ENCODE measurements at regions not wholly inside any gene's neighbourhood (a gene's known extent, or its start where the extent isn't known, plus 50 kb on each side); places are given as distances from the start of the nearest gene placed in this dataset.
"Not testable (repeated sequence)": the region's sequence is repeated elsewhere in the genome, so short reads cannot be mapped to it uniquely, and the experiment has no call there.

DNA sequence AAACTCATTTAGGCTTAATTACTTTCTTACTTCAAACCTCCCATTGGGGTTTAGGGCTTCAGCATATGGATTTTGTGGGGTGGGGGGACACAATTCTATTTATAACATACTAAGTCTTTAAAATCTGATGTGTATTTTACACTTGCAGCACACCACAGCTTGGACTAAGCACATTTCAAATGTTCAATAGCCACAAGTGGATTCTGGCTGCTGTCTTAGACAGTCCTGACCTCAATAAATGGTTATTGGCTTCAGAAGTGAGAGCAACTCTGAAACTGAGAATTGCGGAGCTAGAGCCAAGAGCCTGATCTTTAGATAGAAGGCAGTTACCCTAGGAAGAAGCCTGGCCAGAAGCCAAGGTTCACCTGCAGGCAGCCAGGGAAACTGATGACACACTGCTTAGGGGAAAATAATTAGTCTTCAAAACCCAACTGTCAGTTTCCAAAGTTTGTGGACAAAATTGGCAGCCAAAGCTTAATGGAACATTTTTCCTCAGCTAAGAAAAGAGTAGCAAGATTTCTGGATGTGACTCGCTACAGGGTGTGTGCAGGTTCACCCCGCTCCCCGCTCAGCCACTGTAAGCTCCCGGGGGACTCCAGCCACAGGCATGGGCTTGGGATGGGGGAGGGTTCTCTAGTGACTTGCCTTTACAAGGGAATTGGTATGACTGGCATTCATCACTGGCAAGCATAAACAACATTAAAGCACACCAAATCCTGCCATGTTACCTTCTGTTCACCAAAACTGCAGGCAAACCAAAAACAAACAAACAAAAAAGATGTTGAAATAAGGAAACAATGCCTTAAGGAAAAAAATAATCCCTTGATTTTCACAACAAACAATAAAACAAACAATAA lies 219.8 kb downstream of the TFAP2A start:
- ATAC-seq (no peak), DNase-seq (no peak)

DNA sequence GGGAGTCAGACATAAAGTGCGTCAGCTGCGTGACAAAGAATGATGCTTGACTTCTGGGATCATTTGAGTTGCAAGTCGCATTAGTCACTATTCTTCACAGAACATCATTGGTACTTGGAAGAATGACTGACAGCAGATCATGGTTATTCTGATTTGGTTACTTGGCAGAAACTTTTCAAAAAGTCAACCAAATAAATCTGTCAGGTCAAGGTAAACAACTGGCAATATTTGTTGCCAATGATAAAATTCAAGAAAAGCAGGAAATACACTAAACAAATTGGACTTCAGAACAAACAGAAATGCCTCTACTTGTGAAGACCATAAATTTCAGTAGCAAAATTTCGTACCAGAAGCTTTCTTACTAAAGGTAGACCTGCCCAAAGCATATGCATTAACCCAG lies 221.6 kb downstream of the TFAP2A start:
- DNase-seq (no peak), ATAC-seq (no peak)
- intact Hi-C loops (cut with DNase I): no loop called here

More for the DNA sequence above, 219.8 kb downstream of the TFAP2A start:
- intact Hi-C loops (cut with DNase I): no loop called here

DNA sequence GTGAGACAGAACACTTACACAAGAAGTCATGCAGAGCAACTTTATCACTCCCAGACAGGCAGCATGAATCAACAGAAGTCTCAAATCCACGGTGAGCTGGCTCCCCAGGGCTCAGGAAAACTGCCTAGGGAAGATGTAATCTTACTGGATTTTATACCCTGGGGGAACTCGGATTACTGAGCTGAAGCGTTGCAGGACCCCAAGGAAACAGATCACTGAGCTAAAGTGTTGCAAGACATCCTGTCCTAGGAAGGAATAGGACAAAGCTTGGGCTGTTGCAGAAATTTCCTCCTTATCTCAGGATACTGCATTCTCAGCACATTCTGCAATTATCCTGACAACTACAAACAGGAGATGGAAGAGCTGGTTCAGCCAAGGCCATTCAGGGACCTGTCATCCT lies 224.8 kb downstream of the TFAP2A start:
- DNase-seq (no peak), ATAC-seq (no peak)
- intact Hi-C loops (cut with DNase I): no loop called here

DNA sequence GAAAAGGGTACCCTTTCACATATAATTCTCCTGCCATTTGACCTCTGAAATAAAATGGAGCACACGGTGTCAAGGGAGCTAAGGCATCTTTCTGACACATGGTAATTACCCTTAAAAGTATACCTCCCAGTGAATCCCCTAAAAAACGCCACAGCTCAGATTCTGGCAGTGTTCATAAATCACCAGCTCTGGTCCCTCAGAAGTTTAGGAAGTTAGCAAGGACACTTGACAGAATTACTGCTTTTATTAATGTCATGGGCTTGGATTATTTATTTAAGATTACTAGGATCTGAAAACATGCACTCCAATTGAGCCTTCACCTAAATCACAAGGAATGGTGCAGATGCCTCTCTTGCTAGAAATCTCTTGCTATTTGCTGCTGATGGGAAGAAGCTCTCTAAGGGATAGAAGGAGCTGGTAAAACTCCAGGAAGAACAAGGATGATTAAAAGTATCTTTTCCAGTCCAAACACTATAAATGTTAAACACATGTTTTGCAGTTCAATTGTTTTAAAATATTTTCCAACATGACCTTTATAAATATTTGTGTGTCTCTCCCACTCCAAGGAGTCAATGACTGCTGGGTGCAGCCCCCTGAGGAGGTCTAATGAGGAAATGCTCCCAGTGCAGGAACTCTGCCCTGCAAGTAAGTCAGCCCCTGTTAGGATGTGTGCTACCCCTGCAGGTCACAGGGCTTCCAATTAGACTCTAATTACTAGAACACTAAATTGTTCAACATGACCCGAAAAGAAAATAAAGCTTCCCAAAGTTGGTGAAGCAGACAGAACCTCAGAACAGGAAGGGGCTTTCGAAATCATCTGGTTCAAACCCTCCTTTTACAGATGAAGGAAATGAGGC lies 230.3 kb downstream of the TFAP2A start:
- ATAC-seq: no peak
- intact Hi-C loops (cut with DNase I): no loop called here

DNA sequence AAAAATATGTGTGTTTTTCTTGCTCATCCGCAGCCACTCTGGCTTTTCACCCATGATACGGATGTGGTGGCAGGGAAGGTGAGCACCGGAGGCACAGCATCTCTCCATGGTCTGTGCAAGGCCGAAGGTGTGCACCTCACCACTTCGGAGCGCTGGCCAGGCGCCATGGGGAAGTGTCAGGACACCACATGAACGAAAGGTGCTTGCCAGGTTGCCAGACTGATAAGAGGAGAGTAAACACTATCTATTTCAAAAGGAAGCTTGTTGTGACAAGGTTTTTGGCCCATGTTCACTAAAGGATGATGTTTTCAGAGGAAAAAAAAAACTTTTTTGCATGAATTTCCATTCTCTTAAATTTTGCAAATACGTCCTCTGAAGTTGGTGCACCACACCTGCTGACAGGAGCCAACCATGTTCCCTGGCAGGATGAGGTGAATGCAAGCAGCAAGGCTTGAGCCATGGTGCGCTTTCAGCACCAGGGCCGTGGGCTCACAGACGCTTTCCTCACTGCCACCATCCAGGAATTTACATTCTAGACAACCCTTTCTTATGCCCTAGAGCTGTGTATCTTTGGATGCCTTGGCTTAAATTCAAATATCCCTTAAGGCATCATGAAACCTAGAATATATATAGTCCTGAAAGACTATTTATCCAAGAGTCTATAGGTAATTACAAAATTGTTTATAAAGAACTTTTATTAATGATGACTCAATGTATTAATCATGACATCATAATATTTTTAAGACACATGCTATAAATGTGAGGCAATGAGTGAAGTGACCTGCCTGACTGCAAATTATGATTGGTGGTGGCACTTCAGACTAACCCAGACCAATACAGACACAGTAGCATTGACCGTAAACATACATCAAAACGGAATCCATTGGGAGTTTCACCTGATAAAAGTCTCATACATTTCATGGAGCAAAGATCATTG lies 234.5 kb downstream of the TFAP2A start:
- no peak for DNase-seq
- intact Hi-C loops (cut with DNase I): no loop called here
- ATAC-seq: no peak

More for the DNA sequence above, 230.3 kb downstream of the TFAP2A start:
- no peak for DNase-seq

DNA sequence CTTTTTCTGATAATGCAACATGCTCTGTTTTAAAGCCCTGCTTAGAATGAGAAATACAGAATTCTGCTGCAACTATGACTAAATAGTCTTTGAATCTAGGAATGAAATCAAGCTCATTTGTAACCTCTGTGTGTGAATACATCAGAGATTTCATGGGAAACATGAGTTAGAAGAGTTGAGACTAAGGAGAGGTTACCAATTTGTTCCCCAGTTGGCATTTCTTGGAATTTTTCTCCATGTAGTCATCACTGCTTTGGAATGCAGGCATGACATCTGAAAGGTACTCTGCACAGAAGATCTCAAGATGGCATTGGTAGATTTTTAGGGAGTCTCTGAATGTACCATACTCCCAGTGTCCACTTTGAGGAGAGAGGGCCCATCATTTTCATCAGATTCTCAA lies 237.2 kb downstream of the TFAP2A start:
- intact Hi-C loops (cut with DNase I): no loop called here
- DNase-seq: no peak
- ATAC-seq: no peak

DNA sequence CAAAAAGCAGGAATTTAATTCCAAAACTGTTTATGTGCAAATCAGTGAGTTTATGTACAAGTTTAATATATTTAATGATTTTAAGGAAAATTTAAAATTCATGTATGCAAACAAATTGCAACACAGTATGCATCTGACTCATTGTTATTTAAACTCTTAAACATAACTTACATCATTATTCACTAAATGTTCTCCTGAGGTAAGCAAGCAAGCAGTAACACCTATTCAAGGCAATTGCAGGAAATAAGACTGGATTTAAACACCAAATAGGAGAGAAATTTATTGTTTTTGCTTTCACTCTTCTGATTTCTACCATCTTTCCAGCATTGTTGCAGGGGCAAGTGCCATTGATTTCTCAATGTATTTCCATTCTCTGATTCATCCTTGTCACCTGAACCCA lies 239.5 kb downstream of the TFAP2A start:
- DNase-seq: no peak
- intact Hi-C loops (cut with DNase I): no loop called here
- ATAC-seq: no peak

DNA sequence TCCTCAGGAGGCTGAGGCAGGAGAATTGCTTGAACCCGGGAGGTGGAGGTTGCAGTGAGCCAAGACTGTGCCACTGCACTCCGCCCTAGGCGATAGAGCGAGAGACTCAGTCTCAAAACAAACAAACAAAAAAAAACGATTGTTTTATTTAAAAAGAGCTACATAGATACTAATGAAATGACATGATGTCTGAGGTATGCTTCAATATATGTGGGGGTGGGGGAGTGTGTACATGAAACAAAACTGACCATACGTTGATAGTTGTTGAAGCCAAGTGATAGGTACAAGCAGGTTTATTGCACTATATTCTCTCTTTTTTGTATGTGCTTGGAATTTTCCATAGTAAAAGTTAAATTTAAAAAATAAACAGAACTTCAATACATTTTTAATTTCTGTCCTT lies 240.1 kb downstream of the TFAP2A start:
- intact Hi-C loops (cut with DNase I): no loop called here
- ATAC-seq: no peak
- DNase-seq: no peak

DNA sequence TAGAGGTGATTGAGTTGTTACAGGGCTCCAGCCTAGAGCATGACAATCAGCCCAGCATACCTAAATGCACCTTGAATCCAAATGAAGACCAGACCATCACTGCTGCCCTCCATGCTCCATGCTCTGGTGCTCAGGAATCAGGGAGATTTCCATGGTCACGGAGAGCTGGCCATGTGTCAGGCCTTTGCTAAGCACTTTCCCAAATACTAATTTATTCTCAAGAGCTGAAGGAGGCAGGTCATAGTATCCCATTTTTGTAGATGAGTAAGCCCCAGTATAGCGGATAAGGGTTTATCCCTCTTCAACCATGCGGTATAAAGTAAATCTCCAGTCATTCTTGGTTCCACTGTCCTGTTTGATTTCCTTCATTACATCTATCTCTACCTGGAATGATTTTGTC lies 240.8 kb downstream of the TFAP2A start:
- no peak for DNase-seq
- ATAC-seq: no peak
- intact Hi-C loops (cut with DNase I): no loop called here

DNA sequence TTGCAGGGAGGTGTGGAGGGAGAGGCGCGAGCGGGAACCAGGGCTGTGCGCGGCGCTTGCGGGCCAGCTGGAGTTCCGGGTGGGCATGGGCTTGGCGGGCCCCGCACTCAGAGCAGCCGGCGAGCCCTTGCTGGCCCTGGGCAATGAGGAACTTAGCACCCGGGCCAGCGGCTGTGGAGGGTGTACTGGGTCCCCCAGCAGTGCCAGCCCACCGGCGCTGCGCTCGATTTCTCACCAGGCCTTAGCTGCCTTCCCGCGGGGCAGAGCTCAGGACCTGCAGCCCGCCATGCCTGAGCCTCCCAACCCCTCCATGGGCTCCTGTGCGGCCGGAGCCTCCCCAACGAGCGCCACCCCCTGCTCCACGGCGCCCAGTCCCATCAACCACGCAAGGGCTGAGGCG lies 243.2 kb downstream of the TFAP2A start:
- intact Hi-C loops (cut with DNase I); DNase-seq; ATAC-seq: not testable (repeated sequence)

DNA sequence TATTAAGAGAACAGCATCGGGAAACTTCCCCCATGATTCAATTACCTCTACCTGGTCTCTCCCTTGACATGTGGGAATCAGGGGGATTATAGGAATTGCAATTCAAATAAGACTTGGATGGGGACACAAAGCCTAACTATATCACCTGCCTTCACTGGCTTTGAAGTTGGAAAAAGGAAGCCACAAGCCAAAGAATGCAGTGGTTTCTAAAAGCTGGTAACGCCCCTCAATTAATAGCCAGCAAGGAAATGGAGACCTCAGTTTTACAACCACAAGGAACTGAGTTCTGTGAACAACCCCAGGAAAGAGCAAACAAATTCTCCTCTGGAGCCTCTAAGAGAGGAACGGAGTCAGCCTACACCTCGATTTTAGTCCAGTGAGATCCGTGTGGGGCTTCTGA lies 244.1 kb downstream of the TFAP2A start:
- intact Hi-C loops (cut with DNase I): no loop called here
- ATAC-seq (no peak), DNase-seq (no peak)

DNA sequence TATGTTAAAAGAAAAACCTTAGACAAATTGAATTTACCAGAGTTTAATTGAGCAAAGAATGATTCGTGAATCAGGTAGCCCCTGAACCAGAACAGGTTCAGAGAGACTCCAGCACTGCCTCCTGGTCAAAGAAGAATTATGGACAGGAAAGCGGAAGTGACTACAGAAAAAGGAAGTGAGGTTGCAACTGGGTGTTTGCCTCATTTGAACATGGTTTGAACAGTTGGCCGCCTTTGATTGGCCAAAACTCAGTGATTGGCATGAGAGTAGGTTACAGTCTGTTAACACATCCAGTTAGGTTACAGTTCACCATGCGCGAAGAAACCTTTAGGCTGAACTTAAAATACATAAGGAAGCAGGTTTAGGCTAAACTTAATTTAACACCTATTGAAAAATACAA lies 248.8 kb downstream of the TFAP2A start:
- intact Hi-C loops (cut with DNase I): no loop called here
- no peak for DNase-seq
- no peak for ATAC-seq

DNA sequence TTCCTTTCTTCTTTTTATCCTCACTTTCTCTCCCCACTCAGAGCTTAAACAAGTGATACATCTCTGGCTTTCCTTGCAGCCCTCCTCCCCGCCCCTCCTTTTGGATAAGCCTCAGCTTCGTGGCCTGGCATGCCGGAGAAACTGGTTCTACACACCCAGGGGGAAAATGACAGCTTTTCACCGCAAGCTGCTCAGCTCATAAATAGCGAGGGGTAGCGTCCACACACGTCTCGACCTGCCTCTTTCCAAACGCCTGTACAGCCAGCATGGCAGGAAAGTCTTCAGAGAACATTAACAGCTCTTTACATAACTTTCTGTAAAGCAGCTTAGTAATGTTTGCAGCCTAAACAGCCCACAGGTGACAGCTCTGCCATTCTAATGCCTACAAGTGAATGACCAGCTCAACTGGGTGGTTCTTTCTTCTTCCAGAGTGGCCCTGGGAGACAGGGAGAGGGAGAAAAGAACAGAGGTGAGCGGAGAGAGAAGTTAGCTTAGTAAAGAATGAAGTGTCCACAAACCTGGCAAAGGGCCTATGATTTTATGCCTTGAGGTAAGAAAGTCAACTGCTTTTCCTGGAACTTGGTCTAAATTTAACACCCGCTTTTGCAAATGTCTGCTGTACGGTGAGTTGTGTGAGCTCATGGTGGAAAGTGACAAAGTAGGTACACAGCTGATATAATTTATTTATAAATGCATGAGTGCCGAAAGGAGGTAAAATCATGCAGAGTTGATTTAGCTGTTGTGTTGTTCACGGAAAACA lies 251.5 kb downstream of the TFAP2A start:
- no peak for DNase-seq
- intact Hi-C loops (cut with DNase I): no loop called here

DNA sequence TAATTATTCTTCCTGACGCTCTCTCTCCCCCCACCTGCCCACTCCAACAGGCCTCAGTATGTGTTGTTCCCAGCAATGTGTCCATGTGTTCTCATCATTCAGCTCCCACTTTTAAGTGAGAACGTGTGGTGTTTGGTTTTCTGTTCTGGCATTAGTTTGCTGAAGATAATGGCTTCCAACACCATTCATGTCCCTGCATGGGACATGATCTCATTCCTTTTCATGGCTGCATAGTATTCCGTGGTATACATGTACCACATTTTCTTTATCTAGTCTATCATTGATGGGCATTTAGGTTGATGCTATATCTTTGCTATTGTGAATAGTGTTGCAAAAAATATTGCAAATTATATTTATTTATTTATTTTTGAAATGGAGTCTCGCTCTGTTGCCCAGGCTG lies 258.0 kb downstream of the TFAP2A start:
- intact Hi-C loops (cut with DNase I): no loop called here
- ATAC-seq: no peak
- DNase-seq: no peak

More for the DNA sequence above, 251.5 kb downstream of the TFAP2A start:
- no peak for ATAC-seq

DNA sequence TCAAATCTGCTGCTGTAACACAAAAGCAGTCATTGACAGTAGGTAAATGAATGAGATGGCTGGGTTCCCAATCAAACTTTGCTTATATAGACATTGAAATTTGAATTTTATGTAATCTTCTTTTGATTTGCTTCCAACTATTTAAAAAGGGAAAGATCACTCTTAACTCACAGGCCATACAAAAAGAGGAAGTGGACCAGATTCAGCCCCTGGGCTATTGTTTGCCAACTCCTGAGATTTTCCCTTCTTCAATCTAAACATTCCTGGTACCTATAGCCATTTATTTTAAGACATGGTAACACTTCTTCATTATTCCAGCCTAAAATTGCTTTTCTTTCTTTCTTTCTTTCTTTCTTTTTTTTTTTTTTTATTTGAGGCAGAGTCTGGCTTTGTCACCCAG lies 260.6 kb downstream of the TFAP2A start:
- intact Hi-C loops (cut with DNase I): no loop called here
- DNase-seq (no peak), ATAC-seq (no peak)

DNA sequence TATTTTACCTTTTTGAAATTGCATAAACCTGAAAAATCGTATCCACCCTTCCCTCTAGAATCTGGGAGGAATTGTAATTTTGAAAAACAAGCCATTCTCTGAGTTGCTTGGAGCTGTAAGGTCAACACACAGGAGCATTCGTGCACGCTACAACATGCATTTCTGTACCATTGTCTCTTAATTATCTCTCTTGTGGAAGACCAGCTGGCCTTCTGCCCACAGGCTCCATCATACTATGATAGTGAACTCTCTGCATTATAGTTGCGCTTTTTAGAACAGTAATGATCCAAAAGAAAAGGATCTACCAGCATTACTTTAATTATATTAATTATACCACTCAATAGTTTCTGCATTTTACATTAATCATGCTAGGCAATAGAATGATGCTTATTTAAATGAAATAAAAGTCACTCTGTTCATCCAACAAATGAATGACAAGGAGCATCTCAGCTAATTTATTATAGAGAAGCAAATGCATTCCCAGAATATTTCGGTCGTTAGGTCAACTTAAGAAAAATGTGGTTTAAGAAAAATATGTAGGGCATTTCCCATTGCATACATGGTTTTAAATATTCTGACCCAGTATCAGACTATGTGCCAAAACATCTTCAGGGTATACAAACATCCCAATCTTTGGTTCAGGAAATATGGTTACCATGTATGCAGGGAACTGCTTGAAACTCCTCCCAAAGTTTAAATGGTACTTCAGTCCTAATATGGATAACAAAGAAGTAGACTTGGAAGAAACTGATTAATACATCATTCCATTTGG lies 263.5 kb downstream of the TFAP2A start:
- no peak for DNase-seq
- ATAC-seq: no peak
- intact Hi-C loops (cut with DNase I): no loop called here

DNA sequence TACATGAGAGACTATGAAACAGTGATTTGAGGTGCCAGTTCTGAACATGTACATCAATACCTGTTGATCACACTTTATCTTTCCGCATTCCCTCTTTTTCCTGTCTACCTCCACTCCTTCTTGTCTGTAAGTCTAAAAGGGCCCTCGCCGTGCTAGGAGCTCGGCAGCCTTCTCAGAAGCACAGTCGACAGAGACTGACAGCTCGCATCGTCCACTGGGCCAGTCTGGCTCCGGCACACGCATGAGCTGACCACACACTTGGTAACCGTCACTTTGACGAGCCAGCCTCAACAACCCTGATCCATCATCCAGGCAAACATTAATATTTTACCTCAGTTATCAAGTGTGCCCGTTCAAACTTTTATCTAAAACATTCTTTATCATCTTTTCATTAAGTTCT lies 265.3 kb downstream of the TFAP2A start:
- DNase-seq (no peak), ATAC-seq (no peak)
- intact Hi-C loops (cut with DNase I): no loop called here

Measured in left cardiac atrium (tissue), 4 donors.